GM12872 (cell line): ENCODE measurements at regions not wholly inside any gene's neighbourhood (a gene's known extent, or its start where the extent isn't known, plus 50 kb on each side); places are given as distances from the start of the nearest gene placed in this dataset.

ENCODE experiments used
- CTCF ChIP-seq: IDR thresholded peaks from 3 replicates; pipeline ENCODE4 v1.5.1; 2011; ENCODE audit warnings: low read depth, mild to moderate bottlenecking, low read length, moderate library complexity; ENCODE audit not compliant: insufficient read depth

- no peak for TF ChIP-seq CTCF
Observed at GRCh38 chrX:123060986-123061385, 123.1 kb upstream of the GRIA3 start.

GRCh38 chrX:123064053-123064452 is 120.0 kb upstream of the GRIA3 start:
- TF ChIP-seq CTCF, result no peak

GRCh38 chrX:123072686-123073385 is 111.2 kb upstream of the GRIA3 start:
- TF ChIP-seq CTCF, result no peak

- no peak for TF ChIP-seq CTCF
Observed at GRCh38 chrX:123075947-123076561, 108.0 kb upstream of the GRIA3 start.

- TF ChIP-seq CTCF, result no peak
Observed at GRCh38 chrX:123077631-123078030, 106.4 kb upstream of the GRIA3 start.

GRCh38 chrX:123080065-123080464 is 104.0 kb upstream of the GRIA3 start:
- TF ChIP-seq CTCF, result no peak

GRCh38 chrX:123081776-123082175 is 102.3 kb upstream of the GRIA3 start:
- TF ChIP-seq CTCF, result no peak
